ENCODE measurements at regions not wholly inside any gene's neighbourhood (a gene's known extent, or its start where the extent isn't known, plus 50 kb on each side); places are given as distances from the start of the nearest gene placed in this dataset.

DNA sequence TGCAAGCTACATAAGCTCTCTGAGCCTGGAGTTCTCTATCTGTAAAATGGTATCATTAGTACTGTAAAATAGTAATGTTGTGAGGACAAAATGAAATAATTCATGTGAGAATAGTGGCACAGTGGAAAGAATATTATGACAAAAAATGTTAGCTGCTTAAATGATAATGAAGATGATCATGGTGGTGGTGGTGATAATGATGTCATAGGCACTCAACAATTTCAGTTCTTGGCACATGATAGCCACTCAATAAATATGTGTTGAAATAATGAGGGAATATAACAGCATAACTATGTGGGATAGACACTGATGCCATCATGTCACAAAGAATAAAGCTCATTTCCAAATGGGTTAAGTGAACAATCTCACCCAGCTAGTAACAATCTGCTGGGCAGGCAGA is 736.3 kb downstream of the EFNB2 start:
- DNase-seq (ENCODE audit: low read depth, low spot score), result no peak
- Histone ChIP-seq H3K4me1 (ENCODE audit: insufficient read depth, insufficient read length) (no peaks in the 10 kb centered on the region), H3K4me3 (ENCODE audit: insufficient read length, low read depth) (no peak overlapping the region), H3K27me3 (ENCODE audit: insufficient read depth, insufficient read length) (no peaks in the 10 kb centered on the region), H3K9me3 (ENCODE audit: insufficient read depth, low read length) (no peaks in the 10 kb centered on the region), H3K9ac (ENCODE audit: insufficient read length, low read depth) (no peak overlapping the region), H3K36me3 (ENCODE audit: insufficient read depth, insufficient read length, low read length) (no peaks in the 10 kb centered on the region)
- TF ChIP-seq ZNF274 (IDR thresholded peaks at IDR 0.05; ENCODE audit: low read depth, low read length) (no peak), SUZ12 (IDR thresholded peaks at IDR 0.05; ENCODE audit: extremely low read depth, insufficient read depth, insufficient read length) (no peak), YY1 (IDR thresholded peaks at IDR 0.05; ENCODE audit: insufficient read depth, insufficient read length) (no peak)

DNA sequence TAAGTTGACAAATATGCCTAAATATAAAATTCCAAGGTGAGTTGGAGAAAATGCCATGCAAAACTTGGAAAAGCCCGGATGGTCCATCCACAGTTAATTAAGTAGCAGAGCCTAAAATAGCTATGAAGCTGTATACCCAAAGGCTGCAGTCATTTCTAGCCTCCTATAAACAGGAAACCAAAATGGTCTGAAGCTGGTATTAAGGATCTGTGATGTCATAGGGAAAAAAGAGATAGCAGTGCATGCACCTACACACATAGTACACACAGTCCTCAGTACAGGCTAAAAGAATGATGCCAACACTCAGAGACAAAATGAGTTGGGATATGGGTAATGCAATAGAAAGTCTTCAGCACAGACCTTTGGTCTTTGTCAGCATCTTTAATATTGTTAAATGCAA is 736.9 kb downstream of the EFNB2 start:
- Histone ChIP-seq H3K4me3 (ENCODE audit: insufficient read length, low read depth) (no peak overlapping the region), H3K4me1 (ENCODE audit: insufficient read depth, insufficient read length) (no peaks in the 10 kb centered on the region), H3K36me3 (ENCODE audit: insufficient read depth, insufficient read length, low read length) (no peaks in the 10 kb centered on the region), H3K9ac (ENCODE audit: insufficient read length, low read depth) (no peak overlapping the region), H3K9me3 (ENCODE audit: insufficient read depth, low read length) (no peaks in the 10 kb centered on the region), H3K27me3 (ENCODE audit: insufficient read depth, insufficient read length) (no peaks in the 10 kb centered on the region)
- DNase-seq (ENCODE audit: low read depth, low spot score), result no peak
- no peak for TF ChIP-seq YY1 (IDR thresholded peaks at IDR 0.05; ENCODE audit: insufficient read depth, insufficient read length)
- no peak for TF ChIP-seq ZNF274 (IDR thresholded peaks at IDR 0.05; ENCODE audit: low read depth, low read length)
- TF ChIP-seq SUZ12 (IDR thresholded peaks at IDR 0.05; ENCODE audit: extremely low read depth, insufficient read depth, insufficient read length), result no peak

DNA sequence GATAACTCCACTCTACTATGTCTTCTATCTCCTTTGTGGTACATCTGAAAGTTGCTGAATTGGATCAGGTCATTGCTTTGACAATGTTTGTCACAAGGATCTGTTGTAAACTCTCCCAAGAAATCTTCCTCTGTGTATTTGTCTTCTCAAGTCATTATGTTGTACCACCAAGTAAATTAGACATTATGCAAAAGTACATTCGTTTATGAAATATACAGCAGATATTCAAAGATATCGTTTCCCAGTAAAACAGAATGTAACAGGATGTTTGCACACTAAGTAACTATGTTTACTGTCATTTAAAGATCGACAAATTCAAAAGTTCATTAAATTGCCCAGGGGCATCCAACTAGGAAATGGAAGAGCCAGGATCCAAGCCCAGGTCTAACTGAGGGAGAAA is 739.4 kb downstream of the EFNB2 start:
- Histone ChIP-seq H3K4me1 (ENCODE audit: insufficient read depth, insufficient read length) (no peaks in the 10 kb centered on the region), H3K4me3 (ENCODE audit: insufficient read length, low read depth) (no peak overlapping the region), H3K36me3 (ENCODE audit: insufficient read depth, insufficient read length, low read length) (no peaks in the 10 kb centered on the region), H3K9ac (ENCODE audit: insufficient read length, low read depth) (no peak overlapping the region), H3K27me3 (ENCODE audit: insufficient read depth, insufficient read length) (no peaks in the 10 kb centered on the region), H3K9me3 (ENCODE audit: insufficient read depth, low read length) (no peaks in the 10 kb centered on the region)
- TF ChIP-seq YY1 (IDR thresholded peaks at IDR 0.05; ENCODE audit: insufficient read depth, insufficient read length) (no peak), ZNF274 (IDR thresholded peaks at IDR 0.05; ENCODE audit: low read depth, low read length) (no peak), SUZ12 (IDR thresholded peaks at IDR 0.05; ENCODE audit: extremely low read depth, insufficient read depth, insufficient read length) (no peak)
- DNase-seq (ENCODE audit: low read depth, low spot score), result no peak

DNA sequence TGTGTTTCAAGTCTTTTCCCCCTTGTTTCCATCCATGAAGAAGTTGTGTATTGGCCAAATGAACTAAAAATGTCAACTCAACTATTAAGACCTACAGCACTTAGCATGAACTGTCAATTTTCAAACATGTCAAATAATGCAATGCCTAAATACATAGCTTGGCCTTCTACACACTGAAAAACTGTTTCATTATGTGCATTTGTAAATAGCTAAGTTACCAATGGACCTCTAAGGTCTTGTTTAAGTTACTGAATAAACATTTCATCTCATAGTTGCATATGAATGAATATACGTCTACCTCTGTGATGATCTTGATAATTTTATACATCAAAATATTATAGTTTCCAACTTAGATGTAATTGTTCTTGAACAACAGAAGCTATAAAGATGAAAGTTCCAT is 744.5 kb downstream of the EFNB2 start:
- DNase-seq (ENCODE audit: low read depth, low spot score), result no peak
- TF ChIP-seq SUZ12 (IDR thresholded peaks at IDR 0.05; ENCODE audit: extremely low read depth, insufficient read depth, insufficient read length) (no peak), ZNF274 (IDR thresholded peaks at IDR 0.05; ENCODE audit: low read depth, low read length) (no peak), YY1 (IDR thresholded peaks at IDR 0.05; ENCODE audit: insufficient read depth, insufficient read length) (no peak)

DNA sequence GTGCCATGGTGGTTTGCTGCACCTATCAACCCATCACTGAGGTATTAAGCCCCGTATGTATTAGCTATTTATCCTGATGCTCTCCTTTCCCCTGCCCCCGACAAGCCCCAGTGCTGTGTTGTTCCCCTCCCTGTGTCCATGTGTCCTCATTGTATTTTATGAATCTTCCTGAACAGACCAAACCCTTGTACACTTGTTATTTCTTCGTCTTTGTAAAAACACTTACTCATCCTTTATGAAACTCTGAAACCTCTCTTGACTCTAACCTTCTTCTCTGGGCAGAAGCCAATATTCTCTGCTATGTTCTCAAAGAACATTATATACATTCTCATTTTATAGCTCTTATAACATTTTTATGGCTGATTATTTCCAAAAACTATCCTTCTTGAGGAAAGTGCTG is 746.9 kb downstream of the EFNB2 start:
- H3K9ac ChIP-seq (ENCODE audit: insufficient read length, low read depth), result no peak overlapping the region
- no peaks in the 10 kb centered on the region for H3K4me1 ChIP-seq (ENCODE audit: insufficient read depth, insufficient read length)
- no peak overlapping the region for H3K4me3 ChIP-seq (ENCODE audit: insufficient read length, low read depth)
- no peak for DNase-seq (ENCODE audit: low read depth, low spot score)
- no peaks in the 10 kb centered on the region for H3K36me3 ChIP-seq (ENCODE audit: insufficient read depth, insufficient read length, low read length)
- no peak for TF ChIP-seq SUZ12 (IDR thresholded peaks at IDR 0.05; ENCODE audit: extremely low read depth, insufficient read depth, insufficient read length)
- TF ChIP-seq YY1 (IDR thresholded peaks at IDR 0.05; ENCODE audit: insufficient read depth, insufficient read length), result no peak
- no peak for TF ChIP-seq ZNF274 (IDR thresholded peaks at IDR 0.05; ENCODE audit: low read depth, low read length)
- no peaks in the 10 kb centered on the region for H3K9me3 ChIP-seq (ENCODE audit: insufficient read depth, low read length)
- H3K27me3 ChIP-seq (ENCODE audit: insufficient read depth, insufficient read length), result no peaks in the 10 kb centered on the region

More for the DNA sequence above, 744.5 kb downstream of the EFNB2 start:
- Histone ChIP-seq H3K9me3 (ENCODE audit: insufficient read depth, low read length) (no peaks in the 10 kb centered on the region), H3K4me3 (ENCODE audit: insufficient read length, low read depth) (no peak overlapping the region), H3K27me3 (ENCODE audit: insufficient read depth, insufficient read length) (no peaks in the 10 kb centered on the region), H3K4me1 (ENCODE audit: insufficient read depth, insufficient read length) (no peaks in the 10 kb centered on the region), H3K36me3 (ENCODE audit: insufficient read depth, insufficient read length, low read length) (no peaks in the 10 kb centered on the region), H3K9ac (ENCODE audit: insufficient read length, low read depth) (no peak overlapping the region)

DNA sequence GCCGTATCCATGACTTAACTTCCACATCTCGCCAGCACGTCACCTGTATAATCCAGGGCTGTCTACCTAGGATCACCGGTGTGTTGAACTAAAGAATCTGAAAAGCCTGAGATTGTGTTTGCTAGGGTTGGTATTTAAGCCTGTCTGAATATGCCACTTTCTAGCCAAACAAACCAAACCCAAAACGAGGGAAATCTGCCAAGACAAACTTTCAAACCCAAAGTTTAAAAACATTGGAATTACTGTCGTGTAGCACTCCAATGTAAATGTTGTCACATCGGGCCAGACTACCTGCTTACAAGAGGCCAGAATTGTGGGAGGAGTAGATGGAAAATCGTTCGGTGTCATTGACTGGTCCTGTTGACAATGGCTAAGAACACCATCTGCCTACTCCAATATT is 747.8 kb downstream of the EFNB2 start:
- Histone ChIP-seq H3K36me3 (ENCODE audit: insufficient read depth, insufficient read length, low read length) (no peaks in the 10 kb centered on the region), H3K27me3 (ENCODE audit: insufficient read depth, insufficient read length) (no peaks in the 10 kb centered on the region), H3K9me3 (ENCODE audit: insufficient read depth, low read length) (no peaks in the 10 kb centered on the region), H3K4me1 (ENCODE audit: insufficient read depth, insufficient read length) (no peaks in the 10 kb centered on the region), H3K4me3 (ENCODE audit: insufficient read length, low read depth) (no peak overlapping the region), H3K9ac (ENCODE audit: insufficient read length, low read depth) (no peak overlapping the region)
- TF ChIP-seq ZNF274 (IDR thresholded peaks at IDR 0.05; ENCODE audit: low read depth, low read length), result no peak
- TF ChIP-seq SUZ12 (IDR thresholded peaks at IDR 0.05; ENCODE audit: extremely low read depth, insufficient read depth, insufficient read length), result no peak
- TF ChIP-seq YY1 (IDR thresholded peaks at IDR 0.05; ENCODE audit: insufficient read depth, insufficient read length), result no peak
- no peak for DNase-seq (ENCODE audit: low read depth, low spot score)

DNA sequence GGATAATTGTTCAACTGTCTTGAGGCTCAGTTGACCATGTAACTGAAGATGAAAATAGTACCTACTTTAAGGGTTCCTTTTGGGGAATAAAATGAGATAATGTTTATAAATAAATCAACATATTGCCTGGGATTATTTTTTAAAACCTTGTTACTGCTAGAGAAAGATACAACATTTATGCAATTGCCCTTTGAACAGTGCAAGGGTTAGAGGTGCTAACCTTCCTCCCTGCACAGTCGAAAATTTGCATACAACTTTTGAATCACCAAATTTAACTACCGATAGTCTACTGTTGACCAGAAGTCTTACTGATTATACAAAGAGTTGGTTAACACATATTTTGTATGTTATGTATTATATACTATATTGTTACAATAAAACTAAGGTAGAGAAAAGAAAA is 750.0 kb downstream of the EFNB2 start:
- Histone ChIP-seq H3K9me3 (ENCODE audit: insufficient read depth, low read length) (no peaks in the 10 kb centered on the region), H3K9ac (ENCODE audit: insufficient read length, low read depth) (no peak overlapping the region), H3K27me3 (ENCODE audit: insufficient read depth, insufficient read length) (no peaks in the 10 kb centered on the region), H3K36me3 (ENCODE audit: insufficient read depth, insufficient read length, low read length) (no peaks in the 10 kb centered on the region), H3K4me1 (ENCODE audit: insufficient read depth, insufficient read length) (no peaks in the 10 kb centered on the region), H3K4me3 (ENCODE audit: insufficient read length, low read depth) (no peak overlapping the region)
- TF ChIP-seq ZNF274 (IDR thresholded peaks at IDR 0.05; ENCODE audit: low read depth, low read length), result no peak
- DNase-seq (ENCODE audit: low read depth, low spot score), result no peak

DNA sequence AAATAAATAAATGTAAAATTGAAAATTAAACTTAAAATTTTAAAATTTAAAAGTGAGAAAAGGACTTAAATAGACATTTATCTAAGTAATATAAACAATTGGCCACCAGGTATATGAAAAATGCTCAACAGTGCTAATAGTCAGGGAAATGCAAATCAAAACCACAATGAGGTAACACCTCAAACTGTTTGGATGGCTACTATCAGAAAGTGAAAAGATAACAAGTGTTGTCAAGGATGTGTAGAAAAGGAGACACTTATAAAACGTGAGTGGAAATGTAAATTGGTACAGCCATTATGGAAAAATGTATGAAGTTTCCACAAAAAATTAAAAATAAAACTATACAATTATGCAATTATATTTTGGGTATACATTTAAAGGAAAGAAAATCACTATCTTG is 752.2 kb downstream of the EFNB2 start:
- Histone ChIP-seq H3K9me3 (ENCODE audit: insufficient read depth, low read length) (no peaks in the 10 kb centered on the region), H3K4me1 (ENCODE audit: insufficient read depth, insufficient read length) (no peaks in the 10 kb centered on the region), H3K27me3 (ENCODE audit: insufficient read depth, insufficient read length) (no peaks in the 10 kb centered on the region), H3K36me3 (ENCODE audit: insufficient read depth, insufficient read length, low read length) (no peaks in the 10 kb centered on the region), H3K4me3 (ENCODE audit: insufficient read length, low read depth) (no peak overlapping the region), H3K9ac (ENCODE audit: insufficient read length, low read depth) (no peak overlapping the region)
- no peak for TF ChIP-seq YY1 (IDR thresholded peaks at IDR 0.05; ENCODE audit: insufficient read depth, insufficient read length)
- no peak for TF ChIP-seq ZNF274 (IDR thresholded peaks at IDR 0.05; ENCODE audit: low read depth, low read length)
- TF ChIP-seq SUZ12 (IDR thresholded peaks at IDR 0.05; ENCODE audit: extremely low read depth, insufficient read depth, insufficient read length), result no peak
- no peak for DNase-seq (ENCODE audit: low read depth, low spot score)
